ENCODE measurements at regions not wholly inside any gene's neighbourhood (a gene's known extent, or its start where the extent isn't known, plus 50 kb on each side); places are given as distances from the start of the nearest gene placed in this dataset.

DNA sequence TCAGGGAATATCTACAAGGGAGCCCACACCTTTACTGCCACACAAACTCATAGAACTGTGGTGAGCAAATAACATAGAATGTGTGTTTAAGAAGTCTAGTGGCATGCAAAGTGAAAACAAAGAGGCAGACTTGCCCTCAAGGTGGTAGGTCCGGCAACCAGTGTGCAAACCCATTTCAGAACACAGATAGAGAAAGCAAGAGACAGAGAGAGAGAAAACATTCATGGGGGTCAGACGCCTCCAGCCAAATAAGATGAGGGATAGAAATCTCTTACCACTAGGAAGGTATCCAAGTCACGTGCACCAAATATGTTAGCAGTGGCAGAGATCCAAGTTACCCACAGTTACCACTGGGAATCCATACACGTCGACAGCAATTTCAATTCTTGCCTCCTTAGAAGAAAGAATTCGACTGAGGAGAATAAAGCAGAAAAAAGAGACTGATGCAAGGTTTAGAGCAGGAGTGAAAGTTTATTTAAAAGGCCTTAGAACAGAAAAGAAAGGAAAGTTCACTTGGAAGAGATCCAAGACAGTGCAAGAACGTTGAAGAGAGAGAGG is 252.8 kb downstream of the NAP1L3 start:
- Mint-ChIP-seq H3K4me3 (no peak overlapping the region), H3K4me1 (peaks cover 3% of the 10 kb centered on the region; the same call in 1 of the 3 replicates), H3K27ac (no peak overlapping the region), H3K36me3 (ENCODE audit: low read depth) (peaks cover 4% of the 10 kb centered on the region; the same call in 2 of the 3 replicates), H3K9me3 (no peaks in the 10 kb centered on the region; the same call in 1 of the 3 replicates), H3K27me3 (ENCODE audit: insufficient read depth, low read depth, poor library complexity) (peaks cover 2% of the 10 kb centered on the region)
- Histone ChIP-seq H3K4me1 (ENCODE audit: insufficient read depth) (peaks cover 6% of the 10 kb centered on the region; the same call in 1 of the 2 replicates), H2AFZ (no peak overlapping the region), H3K36me3 (ENCODE audit: insufficient read depth) (no peaks in the 10 kb centered on the region), H3F3A (replicated peaks; ENCODE audit: low read depth) (no peaks in the 10 kb centered on the region), H3K27ac (ENCODE audit: low read depth) (no peak overlapping the region), H4K20me1 (replicated peaks; ENCODE audit: insufficient read depth) (no peaks in the 10 kb centered on the region), H3K4me3 (no peak overlapping the region), H3K79me2 (replicated peaks; ENCODE audit: insufficient read depth) (no peaks in the 10 kb centered on the region), H3K9me2 (ENCODE audit: insufficient read depth) (no peaks in the 10 kb centered on the region), H3K4me2 (no peak overlapping the region), H3K27me3 (ENCODE audit: insufficient read depth) (no peaks in the 10 kb centered on the region)
- no peak for ATAC-seq
- TF ChIP-seq NANOG (IDR thresholded peaks at IDR 0.05; ENCODE audit: borderline replicate concordance) (no peak), ZNF331 (CRISPR knock-in tag; IDR thresholded peaks at IDR 0.05; ENCODE audit: low read depth) (no peak), CREB1 (CRISPR knock-in tag; IDR thresholded peaks at IDR 0.05; ENCODE audit: low read depth) (no peak), ZNF114 (CRISPR knock-in tag; IDR thresholded peaks at IDR 0.05) (no peak), EZH2phosphoT487 (IDR thresholded peaks at IDR 0.05; ENCODE audit: unreplicated experiment) (no peak), POLR2AphosphoS5 (IDR thresholded peaks at IDR 0.05; ENCODE audit: low read depth) (no peak), EZH2 (IDR thresholded peaks at IDR 0.05; ENCODE audit: low read depth, unreplicated experiment) (no peak), JUNB (IDR thresholded peaks at IDR 0.05; ENCODE audit: unreplicated experiment) (no peak)
- TF ChIP-seq, protein P1, sequence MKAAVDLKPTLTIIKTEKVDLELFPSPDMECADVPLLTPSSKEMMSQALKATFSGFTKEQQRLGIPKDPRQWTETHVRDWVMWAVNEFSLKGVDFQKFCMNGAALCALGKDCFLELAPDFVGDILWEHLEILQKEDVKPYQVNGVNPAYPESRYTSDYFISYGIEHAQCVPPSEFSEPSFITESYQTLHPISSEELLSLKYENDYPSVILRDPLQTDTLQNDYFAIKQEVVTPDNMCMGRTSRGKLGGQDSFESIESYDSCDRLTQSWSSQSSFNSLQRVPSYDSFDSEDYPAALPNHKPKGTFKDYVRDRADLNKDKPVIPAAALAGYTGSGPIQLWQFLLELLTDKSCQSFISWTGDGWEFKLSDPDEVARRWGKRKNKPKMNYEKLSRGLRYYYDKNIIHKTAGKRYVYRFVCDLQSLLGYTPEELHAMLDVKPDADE (IDR thresholded peaks at IDR 0.05): no peak
- DNase-seq (ENCODE audit: low spot score): no peak

DNA sequence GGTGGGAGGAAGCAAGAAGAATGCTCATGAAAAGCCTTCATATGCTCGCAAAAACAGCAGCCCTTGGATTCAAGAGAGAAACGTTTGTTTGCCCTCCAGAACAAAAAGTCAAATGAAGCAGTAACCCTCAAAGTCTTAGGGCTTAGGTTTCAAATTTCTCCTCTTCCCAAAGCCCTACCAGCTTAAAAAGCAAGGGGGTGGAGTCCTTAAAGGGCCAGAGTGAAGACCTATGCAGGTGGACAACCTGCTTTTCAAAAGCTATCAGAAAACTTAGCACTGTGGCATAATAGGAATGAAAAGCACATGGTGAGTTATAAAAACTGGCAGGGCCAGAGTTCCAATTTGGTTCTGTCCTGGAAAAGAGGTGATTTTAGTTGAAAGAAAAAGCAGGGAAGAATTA is 253.3 kb downstream of the NAP1L3 start:
- Histone ChIP-seq H3K27ac (ENCODE audit: low read depth) (no peak overlapping the region), H3K27me3 (ENCODE audit: insufficient read depth) (no peaks in the 10 kb centered on the region), H3K4me2 (no peak overlapping the region), H3K4me3 (no peak overlapping the region), H3K4me1 (ENCODE audit: insufficient read depth) (peaks cover 6% of the 10 kb centered on the region; the same call in 1 of the 2 replicates), H3K9me2 (ENCODE audit: insufficient read depth) (no peaks in the 10 kb centered on the region), H2AFZ (no peak overlapping the region), H3K79me2 (replicated peaks; ENCODE audit: insufficient read depth) (no peaks in the 10 kb centered on the region), H4K20me1 (replicated peaks; ENCODE audit: insufficient read depth) (no peaks in the 10 kb centered on the region), H3K36me3 (ENCODE audit: insufficient read depth) (no peaks in the 10 kb centered on the region), H3F3A (replicated peaks; ENCODE audit: low read depth) (no peaks in the 10 kb centered on the region)
- no peak overlapping the region for H3K4me3 Mint-ChIP-seq
- H3K27me3 Mint-ChIP-seq (ENCODE audit: insufficient read depth, low read depth, poor library complexity): peaks cover 2% of the 10 kb centered on the region
- peaks cover 4% of the 10 kb centered on the region; the same call in 2 of the 3 replicates for H3K36me3 Mint-ChIP-seq (ENCODE audit: low read depth)
- H3K9me3 Mint-ChIP-seq: no peaks in the 10 kb centered on the region; the same call in 1 of the 3 replicates
- H3K4me1 Mint-ChIP-seq: peaks cover 3% of the 10 kb centered on the region; the same call in 1 of the 3 replicates
- no peak overlapping the region for H3K27ac Mint-ChIP-seq
- TF ChIP-seq EZH2 (IDR thresholded peaks at IDR 0.05; ENCODE audit: low read depth, unreplicated experiment) (no peak), ZNF114 (CRISPR knock-in tag; IDR thresholded peaks at IDR 0.05) (no peak), CREB1 (CRISPR knock-in tag; IDR thresholded peaks at IDR 0.05; ENCODE audit: low read depth) (no peak), NANOG (IDR thresholded peaks at IDR 0.05; ENCODE audit: borderline replicate concordance) (no peak), EZH2phosphoT487 (IDR thresholded peaks at IDR 0.05; ENCODE audit: unreplicated experiment) (no peak)
- TF ChIP-seq, protein P2, sequence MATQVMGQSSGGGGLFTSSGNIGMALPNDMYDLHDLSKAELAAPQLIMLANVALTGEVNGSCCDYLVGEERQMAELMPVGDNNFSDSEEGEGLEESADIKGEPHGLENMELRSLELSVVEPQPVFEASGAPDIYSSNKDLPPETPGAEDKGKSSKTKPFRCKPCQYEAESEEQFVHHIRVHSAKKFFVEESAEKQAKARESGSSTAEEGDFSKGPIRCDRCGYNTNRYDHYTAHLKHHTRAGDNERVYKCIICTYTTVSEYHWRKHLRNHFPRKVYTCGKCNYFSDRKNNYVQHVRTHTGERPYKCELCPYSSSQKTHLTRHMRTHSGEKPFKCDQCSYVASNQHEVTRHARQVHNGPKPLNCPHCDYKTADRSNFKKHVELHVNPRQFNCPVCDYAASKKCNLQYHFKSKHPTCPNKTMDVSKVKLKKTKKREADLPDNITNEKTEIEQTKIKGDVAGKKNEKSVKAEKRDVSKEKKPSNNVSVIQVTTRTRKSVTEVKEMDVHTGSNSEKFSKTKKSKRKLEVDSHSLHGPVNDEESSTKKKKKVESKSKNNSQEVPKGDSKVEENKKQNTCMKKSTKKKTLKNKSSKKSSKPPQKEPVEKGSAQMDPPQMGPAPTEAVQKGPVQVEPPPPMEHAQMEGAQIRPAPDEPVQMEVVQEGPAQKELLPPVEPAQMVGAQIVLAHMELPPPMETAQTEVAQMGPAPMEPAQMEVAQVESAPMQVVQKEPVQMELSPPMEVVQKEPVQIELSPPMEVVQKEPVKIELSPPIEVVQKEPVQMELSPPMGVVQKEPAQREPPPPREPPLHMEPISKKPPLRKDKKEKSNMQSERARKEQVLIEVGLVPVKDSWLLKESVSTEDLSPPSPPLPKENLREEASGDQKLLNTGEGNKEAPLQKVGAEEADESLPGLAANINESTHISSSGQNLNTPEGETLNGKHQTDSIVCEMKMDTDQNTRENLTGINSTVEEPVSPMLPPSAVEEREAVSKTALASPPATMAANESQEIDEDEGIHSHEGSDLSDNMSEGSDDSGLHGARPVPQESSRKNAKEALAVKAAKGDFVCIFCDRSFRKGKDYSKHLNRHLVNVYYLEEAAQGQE (IDR thresholded peaks at IDR 0.05; ENCODE audit: unreplicated experiment): no peak
- TF ChIP-seq, protein P3, sequence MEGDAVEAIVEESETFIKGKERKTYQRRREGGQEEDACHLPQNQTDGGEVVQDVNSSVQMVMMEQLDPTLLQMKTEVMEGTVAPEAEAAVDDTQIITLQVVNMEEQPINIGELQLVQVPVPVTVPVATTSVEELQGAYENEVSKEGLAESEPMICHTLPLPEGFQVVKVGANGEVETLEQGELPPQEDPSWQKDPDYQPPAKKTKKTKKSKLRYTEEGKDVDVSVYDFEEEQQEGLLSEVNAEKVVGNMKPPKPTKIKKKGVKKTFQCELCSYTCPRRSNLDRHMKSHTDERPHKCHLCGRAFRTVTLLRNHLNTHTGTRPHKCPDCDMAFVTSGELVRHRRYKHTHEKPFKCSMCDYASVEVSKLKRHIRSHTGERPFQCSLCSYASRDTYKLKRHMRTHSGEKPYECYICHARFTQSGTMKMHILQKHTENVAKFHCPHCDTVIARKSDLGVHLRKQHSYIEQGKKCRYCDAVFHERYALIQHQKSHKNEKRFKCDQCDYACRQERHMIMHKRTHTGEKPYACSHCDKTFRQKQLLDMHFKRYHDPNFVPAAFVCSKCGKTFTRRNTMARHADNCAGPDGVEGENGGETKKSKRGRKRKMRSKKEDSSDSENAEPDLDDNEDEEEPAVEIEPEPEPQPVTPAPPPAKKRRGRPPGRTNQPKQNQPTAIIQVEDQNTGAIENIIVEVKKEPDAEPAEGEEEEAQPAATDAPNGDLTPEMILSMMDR (conservative IDR thresholded peaks at IDR 0.05; ENCODE audit: low read depth in 2 of 2): no peak
- DNase-seq (ENCODE audit: low spot score) (no peak), ATAC-seq (no peak)

Data from GM23338 (cell line).